ENCODE measurements at regions not wholly inside any gene's neighbourhood (a gene's known extent, or its start where the extent isn't known, plus 50 kb on each side); places are given as distances from the start of the nearest gene placed in this dataset.

DNA sequence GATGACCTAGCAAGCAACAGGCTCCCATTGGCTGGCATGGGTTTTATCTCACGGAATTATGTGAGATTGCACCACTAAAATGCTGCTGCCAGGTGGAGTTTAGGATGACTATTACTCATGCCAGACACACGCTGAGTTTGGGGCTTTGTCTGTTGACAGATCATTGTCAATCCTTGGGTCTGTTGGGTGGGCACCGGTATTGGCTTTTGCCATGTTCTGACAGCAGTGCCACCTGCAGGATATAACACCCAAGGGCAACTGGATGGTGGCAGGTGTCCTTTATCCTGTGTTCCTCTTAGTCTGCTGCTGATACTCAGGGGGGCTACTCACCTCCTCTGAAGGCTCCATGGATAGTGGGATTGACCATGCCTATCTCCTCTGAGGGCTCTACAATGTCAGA lies 221.6 kb upstream of the DYNLRB2 start:
- DNase-seq (ENCODE audit: low spot score) (no peak), ATAC-seq (no peak)
- intact Hi-C loops (cut with DNase I), result no loop called here

DNA sequence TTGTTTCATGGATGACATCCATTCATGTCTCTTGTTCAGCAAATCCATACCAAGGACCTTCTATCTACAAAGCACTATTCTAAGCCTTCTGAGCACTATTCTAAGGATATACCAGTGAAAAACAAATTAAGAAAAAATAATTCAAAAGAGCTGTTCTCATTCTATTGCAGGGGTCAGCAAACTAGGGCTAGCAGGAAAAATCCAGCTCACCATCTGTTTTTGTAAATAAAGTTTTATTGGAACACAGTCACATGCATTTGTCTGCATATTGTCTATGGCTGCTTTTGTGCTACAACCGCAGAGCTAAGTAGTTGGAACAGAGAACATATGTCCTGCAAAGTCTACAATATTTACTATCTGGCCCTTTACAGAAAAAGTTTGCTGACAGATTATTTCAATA lies 222.7 kb upstream of the DYNLRB2 start:
- ATAC-seq, result no peak
- no peak for DNase-seq (ENCODE audit: low spot score)
- intact Hi-C loops (cut with DNase I), result no loop called here

DNA sequence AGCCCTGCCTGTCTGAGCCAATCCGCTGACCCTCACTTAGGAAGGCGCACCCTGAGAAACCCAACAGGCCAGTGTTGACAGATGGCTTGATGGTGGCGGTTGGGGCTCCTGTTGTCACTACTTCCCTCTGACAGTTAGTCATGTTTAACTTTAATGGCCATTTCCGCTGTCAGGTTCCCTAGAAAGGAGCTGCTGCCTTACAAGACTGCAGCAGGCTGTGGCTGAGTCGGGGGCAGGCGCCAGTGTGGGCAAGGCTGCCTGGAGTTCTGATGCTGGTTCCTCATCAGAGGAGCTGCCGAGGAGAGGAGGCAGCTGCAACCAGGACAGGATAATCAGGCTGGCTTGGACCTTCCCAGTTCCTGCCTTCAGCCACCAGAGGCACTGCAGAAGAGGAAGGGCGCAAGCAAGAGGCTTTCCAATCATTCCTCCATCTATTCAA lies 223.2 kb upstream of the DYNLRB2 start:
- DNase-seq (ENCODE audit: low spot score) (no peak), ATAC-seq (no peak)

DNA sequence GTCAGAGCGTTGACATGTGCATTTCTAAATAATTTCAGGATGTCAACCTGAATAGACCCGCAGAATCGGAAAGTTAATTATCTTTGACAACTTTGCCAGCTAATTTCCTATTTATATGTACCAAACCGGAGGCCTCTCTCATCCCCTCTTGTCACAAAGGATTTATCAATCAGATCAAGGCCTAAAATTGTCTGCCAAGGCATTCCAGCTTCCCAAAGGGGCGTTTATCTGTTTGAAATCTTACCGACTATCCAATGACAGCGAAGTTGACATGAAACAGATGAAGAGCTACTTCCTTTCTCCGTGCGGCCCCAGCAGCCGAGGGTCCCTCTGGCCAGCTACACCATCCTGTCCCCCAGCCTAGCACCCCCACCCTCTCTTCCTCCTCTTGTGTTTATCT lies 223.7 kb upstream of the DYNLRB2 start:
- intact Hi-C loops (cut with DNase I), result no loop called here
- DNase-seq (ENCODE audit: low spot score), result no peak
- no peak for ATAC-seq

More for the DNA sequence above, 223.2 kb upstream of the DYNLRB2 start:
- intact Hi-C loops (cut with DNase I), result no loop called here

DNA sequence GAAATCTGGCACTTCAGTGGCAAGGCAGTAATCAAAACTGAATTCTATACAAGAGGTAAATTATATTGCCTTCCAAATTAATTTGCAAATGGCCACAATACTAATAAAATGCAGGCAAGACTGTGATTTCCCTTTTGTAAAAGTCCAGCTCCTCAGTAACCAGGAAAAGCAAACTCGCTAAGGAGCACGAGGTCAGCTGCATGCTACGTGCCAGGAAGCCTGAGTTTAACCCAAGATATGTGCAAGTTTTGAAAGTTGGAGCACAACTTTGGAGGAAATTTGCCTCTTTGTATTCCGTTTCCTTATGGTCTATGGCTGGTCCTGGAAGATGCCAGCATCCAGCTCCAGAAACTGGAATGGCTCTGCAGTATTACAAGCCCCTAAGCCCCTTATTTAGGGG lies 226.8 kb upstream of the DYNLRB2 start:
- intact Hi-C loops (cut with DNase I), result no loop called here
- ATAC-seq, result no peak
- no peak for DNase-seq (ENCODE audit: low spot score)

DNA sequence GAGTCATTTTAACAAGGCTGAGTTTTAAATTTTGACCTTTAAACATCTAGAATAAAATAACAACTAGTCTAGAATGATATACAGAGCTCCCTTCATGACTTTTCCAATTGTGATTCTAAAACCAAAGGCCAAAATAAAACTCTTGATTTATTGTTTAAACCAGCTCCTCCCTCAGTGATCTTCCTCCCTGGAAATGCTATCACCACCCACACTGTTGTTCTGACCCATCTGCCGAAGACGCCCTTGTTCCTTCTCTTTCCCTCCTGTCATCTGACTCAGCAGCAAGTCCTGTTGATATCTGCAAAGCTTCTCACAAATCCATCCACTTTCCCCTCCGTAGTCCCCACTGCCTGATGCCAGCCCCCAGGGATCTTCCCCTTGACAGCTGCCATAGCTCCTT lies 231.6 kb upstream of the DYNLRB2 start:
- intact Hi-C loops (cut with DNase I), result no loop called here
- no peak for DNase-seq (ENCODE audit: low spot score)

DNA sequence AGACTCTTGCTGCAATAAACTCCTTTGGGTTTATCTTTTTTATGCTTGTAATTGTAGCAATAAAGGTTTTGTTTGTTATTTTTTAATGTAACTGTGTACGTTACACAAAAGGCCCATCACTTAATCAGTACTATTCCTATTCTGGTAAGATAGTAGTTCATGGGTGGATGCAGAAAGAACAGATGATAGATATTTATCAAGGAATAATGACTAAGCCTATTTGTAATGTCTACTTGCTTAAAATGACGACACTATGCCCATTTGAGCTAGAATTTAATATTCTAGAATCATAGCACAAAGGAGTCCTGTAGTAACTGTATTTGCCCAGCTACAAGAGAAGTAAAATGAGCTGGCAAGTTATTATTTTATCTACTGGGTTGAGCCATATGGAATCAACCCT lies 235.4 kb upstream of the DYNLRB2 start:
- intact Hi-C loops (cut with DNase I), result no loop called here
- ATAC-seq (no peak), DNase-seq (ENCODE audit: low spot score) (no peak)

More for the DNA sequence above, 231.6 kb upstream of the DYNLRB2 start:
- no peak for ATAC-seq

DNA sequence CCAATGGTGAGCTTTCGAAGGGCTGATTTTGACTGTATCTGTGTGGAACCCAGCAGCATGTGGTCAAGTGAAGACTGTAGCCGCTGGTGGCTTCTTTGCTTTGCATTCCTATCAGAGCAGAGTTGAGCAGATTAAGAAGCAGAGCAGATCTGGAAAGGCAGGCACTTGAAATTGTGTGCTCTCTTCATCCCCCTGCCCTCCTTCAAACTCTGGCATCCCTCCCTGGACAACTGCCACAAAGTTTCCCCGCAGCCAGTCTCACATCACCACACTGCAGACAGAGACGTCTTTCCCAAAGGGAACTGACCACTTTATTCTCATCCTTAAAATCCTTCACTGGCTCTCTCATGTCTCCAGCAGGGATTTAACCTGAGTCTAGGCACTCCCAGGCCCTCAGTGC lies 237.1 kb upstream of the DYNLRB2 start:
- intact Hi-C loops (cut with DNase I), result no loop called here
- DNase-seq (ENCODE audit: low spot score), result no peak
- no peak for ATAC-seq

DNA sequence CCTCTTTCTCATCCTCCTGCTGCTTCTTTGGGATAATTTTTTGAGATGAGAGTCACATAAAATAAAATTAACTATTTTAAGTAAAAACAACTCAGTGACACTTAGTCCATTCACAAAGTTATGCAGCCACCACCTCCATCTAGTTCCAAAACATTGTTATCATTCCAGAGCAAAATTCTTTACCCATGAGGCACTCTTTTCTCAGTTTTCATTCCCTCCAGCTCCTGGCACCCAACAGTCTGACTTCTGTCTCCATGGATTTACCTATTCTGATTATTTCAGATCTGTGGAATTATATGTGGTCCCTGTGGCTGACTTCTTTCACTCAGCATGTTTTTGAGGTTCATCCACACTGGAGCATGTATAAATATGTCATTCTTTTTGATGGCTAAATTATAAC lies 239.9 kb upstream of the DYNLRB2 start:
- no peak for DNase-seq (ENCODE audit: low spot score)
- no peak for ATAC-seq
- intact Hi-C loops (cut with DNase I), result no loop called here

DNA sequence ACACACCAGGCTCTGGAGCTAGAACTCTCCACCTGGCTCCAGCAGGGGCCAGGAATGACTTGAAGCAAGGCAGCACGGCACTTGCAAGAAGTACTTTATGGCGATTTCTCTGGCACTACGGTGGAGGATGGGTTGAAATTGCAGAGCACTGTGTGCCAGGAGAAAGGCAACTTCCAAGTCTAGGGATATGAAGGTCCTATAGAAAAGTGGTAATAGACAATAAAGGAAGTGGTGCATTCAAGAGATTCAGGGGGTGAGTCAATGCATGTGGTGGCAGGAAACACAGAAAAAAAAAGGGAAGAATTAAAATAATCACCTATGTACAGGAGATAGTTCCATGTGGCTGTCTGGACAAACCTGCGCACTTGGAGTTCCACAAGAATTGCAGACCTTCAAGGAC lies 240.3 kb upstream of the DYNLRB2 start:
- intact Hi-C loops (cut with DNase I), result no loop called here
- ATAC-seq (no peak), DNase-seq (ENCODE audit: low spot score) (no peak)

DNA sequence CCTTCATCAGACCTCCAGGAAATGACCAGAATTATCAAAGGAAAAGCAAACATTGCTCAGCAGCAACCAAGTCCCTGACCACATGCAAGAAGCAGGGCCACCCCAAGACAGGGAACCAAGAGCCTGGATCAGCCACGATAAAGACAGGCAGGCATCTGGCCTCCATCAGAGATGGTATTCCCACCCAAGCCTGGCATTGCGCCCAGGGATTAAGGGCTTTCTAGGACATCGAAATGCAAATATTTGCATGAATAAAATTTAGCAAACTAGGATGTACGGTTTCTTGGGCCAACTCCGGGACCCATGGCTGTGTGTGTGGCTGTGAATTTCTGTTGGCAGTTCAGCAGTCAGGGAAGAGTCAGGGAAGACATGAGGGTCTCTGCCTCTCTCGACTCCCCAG lies 241.4 kb upstream of the DYNLRB2 start:
- ATAC-seq, result no peak
- intact Hi-C loops (cut with DNase I), result no loop called here

DNA sequence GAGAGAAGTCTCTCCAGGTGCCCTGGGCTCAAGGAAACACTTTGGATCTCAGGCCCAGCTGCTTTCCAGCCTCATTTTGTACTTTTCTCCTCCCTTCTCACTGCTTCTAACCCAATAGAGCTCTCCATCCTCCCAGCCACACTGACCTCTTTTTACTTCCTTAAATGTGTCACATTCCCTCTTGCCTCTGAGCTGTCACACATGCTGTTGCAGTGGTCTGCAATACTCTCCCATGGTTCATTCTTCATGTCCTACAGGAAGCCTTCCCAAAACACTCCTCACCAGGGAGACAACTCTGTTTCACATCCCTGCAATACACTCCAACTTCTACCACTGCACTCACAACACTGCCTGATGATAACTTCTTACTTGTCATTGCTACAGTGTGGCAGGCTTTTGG lies 242.1 kb upstream of the DYNLRB2 start:
- no peak for DNase-seq (ENCODE audit: low spot score)
- intact Hi-C loops (cut with DNase I), result no loop called here
- ATAC-seq, result no peak

More for the DNA sequence above, 241.4 kb upstream of the DYNLRB2 start:
- no peak for DNase-seq (ENCODE audit: low spot score)

DNA sequence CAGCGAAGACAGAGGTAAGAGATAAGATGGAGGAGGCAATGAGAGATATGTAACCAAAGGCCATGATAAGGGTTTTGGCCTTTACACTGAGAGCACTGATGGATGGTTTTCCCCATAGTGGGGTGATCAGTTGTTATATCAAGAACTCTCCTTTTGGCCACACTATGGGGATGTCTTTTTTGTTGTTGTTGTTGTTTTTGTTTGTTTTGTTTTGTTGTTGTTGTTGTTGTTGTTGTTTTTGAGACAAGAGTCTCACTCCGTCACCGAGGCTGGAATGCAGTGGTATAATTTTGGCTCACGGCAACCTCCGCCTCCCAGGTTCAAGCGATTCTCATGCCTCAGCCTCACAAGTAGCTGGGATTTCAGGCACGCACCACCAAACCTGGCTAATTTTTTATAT lies 244.8 kb upstream of the DYNLRB2 start:
- no peak for ATAC-seq
- no peak for DNase-seq (ENCODE audit: low spot score)
- intact Hi-C loops (cut with DNase I), result no loop called here

DNA sequence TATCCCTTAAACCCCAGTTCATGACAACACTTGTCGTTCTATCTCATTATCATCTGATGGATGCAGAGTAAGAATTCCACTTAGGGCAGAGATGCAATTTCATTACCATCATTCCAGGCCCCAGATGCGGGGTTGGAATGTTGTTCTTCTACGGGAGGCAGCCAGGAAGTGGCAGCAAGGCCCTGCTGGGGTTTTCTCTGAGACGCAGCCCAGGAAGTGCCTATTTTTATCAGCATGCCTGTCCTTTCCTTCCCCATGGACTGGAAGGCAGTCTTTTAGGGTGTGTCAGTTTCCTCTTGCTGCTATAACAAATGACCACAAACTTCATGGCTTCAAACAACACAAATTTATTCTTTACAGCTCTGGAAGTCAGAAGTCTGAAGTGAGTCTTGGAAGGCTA lies 246.6 kb upstream of the DYNLRB2 start:
- intact Hi-C loops (cut with DNase I), result no loop called here
- no peak for DNase-seq (ENCODE audit: low spot score)
- no peak for ATAC-seq

DNA sequence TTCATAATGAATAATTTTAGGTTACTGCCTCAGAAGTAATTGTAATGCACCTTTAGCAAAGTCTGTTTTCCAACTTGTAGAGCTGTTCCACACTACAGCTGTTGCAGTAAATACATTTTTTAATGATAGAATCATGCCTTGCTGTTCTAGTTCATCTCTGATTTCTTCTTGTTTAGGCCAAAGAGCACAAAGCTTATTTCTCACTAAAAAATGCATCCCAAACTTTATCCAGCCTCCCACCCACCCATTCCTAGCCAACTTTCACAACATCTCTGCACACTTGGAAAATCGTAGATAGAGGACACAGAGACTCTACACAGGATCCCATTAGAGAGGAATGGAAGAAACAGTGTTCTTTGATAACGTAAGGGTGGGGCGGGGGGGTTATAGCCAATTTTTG lies 252.2 kb upstream of the DYNLRB2 start:
- intact Hi-C loops (cut with DNase I), result loop anchor here (10.0 kb wide), 1 partner anchor 1906 kb away; no protein-coding TSS in a partner anchor
- DNase-seq (ENCODE audit: low spot score) (no peak), ATAC-seq (no peak)

DNA sequence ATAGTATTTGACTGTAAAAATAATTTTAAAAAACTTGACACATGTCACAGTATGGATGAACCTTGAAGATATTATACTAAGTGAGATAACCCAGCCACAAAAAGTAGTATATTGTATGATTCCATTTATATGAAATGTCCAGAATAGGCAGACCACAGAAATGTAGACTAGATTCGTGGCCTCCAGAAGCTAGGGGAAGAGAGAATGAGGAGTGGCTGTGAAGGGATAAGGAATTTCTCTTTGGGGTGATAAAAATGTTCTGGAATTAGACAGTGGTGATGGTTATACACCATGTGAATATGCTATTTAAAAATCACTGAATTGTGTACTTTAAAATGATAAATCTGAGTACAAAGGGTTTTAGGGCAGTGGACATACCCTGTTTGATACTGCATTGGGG lies 253.1 kb upstream of the DYNLRB2 start:
- DNase-seq (ENCODE audit: low spot score) (no peak), ATAC-seq (no peak)
- intact Hi-C loops (cut with DNase I), result loop anchor here (10.0 kb wide), 1 partner anchor 1907 kb away; no protein-coding TSS in a partner anchor

DNA sequence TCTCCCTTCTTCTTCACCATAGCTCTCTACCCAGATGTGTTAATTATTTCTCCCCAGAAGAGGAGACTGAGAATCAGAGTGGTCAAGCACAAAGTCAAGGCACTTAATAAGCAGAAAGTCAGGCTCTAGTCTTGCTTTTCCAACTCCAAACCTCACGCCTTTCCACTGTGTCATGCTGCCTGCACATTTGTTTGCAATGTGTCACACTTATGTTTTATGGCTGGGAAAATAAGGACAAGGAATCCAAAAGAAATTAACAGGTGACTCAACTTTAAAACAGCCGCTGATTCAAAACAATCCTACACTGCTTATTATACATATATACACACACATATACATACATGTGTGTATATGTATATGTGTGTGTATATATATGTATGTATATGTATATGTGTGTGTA lies 255.7 kb upstream of the DYNLRB2 start:
- ATAC-seq, result no peak
- DNase-seq (ENCODE audit: low spot score), result no peak
- intact Hi-C loops (cut with DNase I), result loop anchor here (10.0 kb wide), 1 partner anchor 1910 kb away; no protein-coding TSS in a partner anchor

DNA sequence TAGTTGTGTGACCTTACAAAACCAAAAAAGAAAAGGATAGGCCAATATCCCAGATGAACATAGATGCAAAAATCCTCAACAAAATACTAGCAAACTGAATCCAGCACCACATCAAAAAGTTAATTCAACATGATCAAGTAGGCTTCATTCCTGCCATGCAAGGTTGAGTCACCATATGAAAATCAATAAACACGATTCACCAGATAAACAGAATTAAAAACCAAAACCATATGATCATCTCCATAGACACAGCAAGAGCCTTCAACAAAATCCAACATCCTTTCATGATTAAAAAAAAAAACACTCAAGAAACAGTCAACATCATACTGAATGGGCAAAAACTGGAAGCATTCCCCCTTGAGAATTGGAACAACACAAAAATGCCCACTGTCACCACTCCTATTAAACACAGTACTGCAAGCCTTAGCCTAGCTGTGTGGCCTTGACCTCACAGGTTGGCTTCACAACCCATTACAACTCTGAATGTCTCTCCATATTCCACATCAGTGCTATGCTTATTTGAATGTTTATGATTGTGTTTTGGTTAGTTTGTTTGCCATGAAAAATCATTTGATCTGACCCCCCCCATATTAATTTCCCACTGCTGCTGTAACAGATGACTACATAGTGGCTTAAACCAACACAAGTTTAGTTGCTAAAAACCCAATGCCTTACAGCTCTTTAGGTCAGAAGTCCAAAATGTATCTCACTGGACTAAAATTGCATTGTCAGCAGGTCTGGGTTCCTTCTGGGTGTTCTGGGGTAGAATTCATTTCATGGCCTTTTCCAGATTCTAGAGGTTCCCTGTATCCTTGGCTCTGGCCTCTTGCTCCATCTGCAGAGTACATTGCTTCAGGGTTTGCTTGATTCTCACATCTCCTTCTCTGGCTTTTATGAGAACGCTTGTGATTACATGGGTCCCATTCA lies 257.1 kb upstream of the DYNLRB2 start:
- no peak for ATAC-seq
- intact Hi-C loops (cut with DNase I), result loop anchor here (10.0 kb wide), 1 partner anchor 1911 kb away; no protein-coding TSS in a partner anchor
- no peak for DNase-seq (ENCODE audit: low spot score)

DNA sequence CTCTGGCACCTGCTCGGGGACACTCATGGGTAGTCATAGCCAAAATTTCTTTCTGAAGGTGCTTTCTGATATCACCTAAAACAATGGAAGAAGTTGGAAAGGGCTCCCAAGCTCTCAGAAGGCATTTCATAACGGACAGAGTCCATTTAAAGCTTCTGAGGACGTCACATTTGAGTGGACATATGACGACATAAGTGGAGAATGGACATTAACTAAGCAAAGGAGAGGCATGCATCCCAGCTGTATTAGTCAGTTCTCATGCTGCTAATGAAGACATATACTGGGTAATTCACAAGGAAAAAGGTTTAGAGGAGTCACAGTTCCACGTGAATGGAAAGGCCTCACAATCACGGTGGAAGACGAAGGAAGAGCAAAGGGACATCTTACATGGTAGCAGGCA lies 260.2 kb upstream of the DYNLRB2 start:
- no peak for DNase-seq (ENCODE audit: low spot score)
- intact Hi-C loops (cut with DNase I), result loop anchor here (10.0 kb wide), 1 partner anchor 1914 kb away; no protein-coding TSS in a partner anchor
- no peak for ATAC-seq

DNA sequence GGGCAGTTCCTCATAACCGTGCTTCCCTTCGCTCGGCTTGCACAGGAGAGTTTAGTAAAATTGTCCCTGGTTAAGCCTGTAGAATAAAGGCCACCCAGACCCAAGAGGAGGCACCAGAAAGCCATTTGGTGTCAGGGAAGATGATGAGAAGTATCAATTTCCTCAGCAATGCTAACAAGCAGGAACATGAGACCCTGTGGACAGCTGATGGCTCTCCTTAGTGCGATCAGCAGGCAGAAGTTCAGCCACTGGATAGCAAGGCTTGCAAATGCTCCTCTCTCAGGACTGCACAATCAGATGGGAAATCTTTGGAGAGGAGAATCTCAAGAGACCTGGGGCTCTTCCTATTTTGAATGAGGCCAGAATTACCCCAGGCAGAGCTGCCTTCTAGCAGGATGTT lies 261.1 kb upstream of the DYNLRB2 start:
- no peak for ATAC-seq
- DNase-seq (ENCODE audit: low spot score), result no peak
- intact Hi-C loops (cut with DNase I), result loop anchor here (10.0 kb wide), 1 partner anchor 1915 kb away; no protein-coding TSS in a partner anchor

DNA sequence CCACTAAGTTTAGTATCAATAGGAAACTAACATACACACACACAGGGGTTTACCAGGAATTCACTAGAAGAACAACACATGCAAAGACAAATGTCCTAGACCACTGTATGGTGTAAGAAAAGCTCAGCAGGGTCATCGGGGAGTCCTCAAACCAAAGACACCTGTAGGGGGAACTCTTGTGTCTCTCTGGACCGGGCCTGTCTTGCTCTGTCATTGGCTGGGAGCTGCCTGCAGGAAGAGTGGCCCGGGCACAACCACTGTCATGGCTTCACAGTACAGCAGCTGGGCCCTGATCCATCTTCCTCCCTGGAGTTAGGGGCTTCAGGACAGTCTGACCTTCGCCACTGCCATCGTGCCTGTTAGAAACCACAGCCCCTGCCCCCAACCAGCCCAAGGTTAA lies 263.6 kb upstream of the DYNLRB2 start:
- ATAC-seq (no peak), DNase-seq (ENCODE audit: low spot score) (no peak)
- intact Hi-C loops (cut with DNase I), result no loop called here
